ENCODE measurements at regions not wholly inside any gene's neighbourhood (a gene's known extent, or its start where the extent isn't known, plus 50 kb on each side); places are given as distances from the start of the nearest gene placed in this dataset.

- no peak overlapping the region for H3K4me3 ChIP-seq
- no peaks in the 10 kb centered on the region for H3K9me3 ChIP-seq (ENCODE audit: low read depth, low read length)
- no peak overlapping the region for H3K27ac ChIP-seq
- no peak overlapping the region for H3K9ac ChIP-seq (ENCODE audit: insufficient read length)
- no peaks in the 10 kb centered on the region for H3K36me3 ChIP-seq (ENCODE audit: insufficient read depth, low read length)
- no peak for DNase-seq (ENCODE audit: low read depth, low spot score)
- TF ChIP-seq EZH2 (IDR thresholded peaks at IDR 0.05) (no peak), POLR2AphosphoS5 (IDR thresholded peaks at IDR 0.05; ENCODE audit: borderline replicate concordance, low read depth, low read length) (no peak), FOXP2 (optimal IDR thresholded peaks at IDR 0.05; ENCODE audit: control extremely low read depth, extremely low read length, insufficient read depth) (no peak)
Observed at GRCh38 chr16:52631711-52632110, 84.8 kb upstream of the TOX3 start.

- H3K9ac ChIP-seq (ENCODE audit: insufficient read length) = no peak overlapping the region
- no peak for TF ChIP-seq EZH2 (IDR thresholded peaks at IDR 0.05)
- no peak for TF ChIP-seq POLR2AphosphoS5 (IDR thresholded peaks at IDR 0.05; ENCODE audit: borderline replicate concordance, low read depth, low read length)
- no peak for TF ChIP-seq FOXP2 (optimal IDR thresholded peaks at IDR 0.05; ENCODE audit: control extremely low read depth, extremely low read length, insufficient read depth)
- no peak overlapping the region for H3K4me3 ChIP-seq
- H3K27ac ChIP-seq = no peak overlapping the region
- DNase-seq (ENCODE audit: low read depth, low spot score) = no peak
- no peaks in the 10 kb centered on the region for H3K9me3 ChIP-seq (ENCODE audit: low read depth, low read length)
- no peaks in the 10 kb centered on the region for H3K36me3 ChIP-seq (ENCODE audit: insufficient read depth, low read length)
Observed at GRCh38 chr16:52630711-52631110, 83.8 kb upstream of the TOX3 start.

- H3K36me3 ChIP-seq (ENCODE audit: insufficient read depth, low read length) = no peaks in the 10 kb centered on the region
- no peak for TF ChIP-seq POLR2AphosphoS5 (IDR thresholded peaks at IDR 0.05; ENCODE audit: borderline replicate concordance, low read depth, low read length)
- TF ChIP-seq EZH2 (IDR thresholded peaks at IDR 0.05) = no peak
- TF ChIP-seq FOXP2 (optimal IDR thresholded peaks at IDR 0.05; ENCODE audit: control extremely low read depth, extremely low read length, insufficient read depth) = no peak
- no peak overlapping the region for H3K4me3 ChIP-seq
- H3K9me3 ChIP-seq (ENCODE audit: low read depth, low read length) = no peaks in the 10 kb centered on the region
- no peak overlapping the region for H3K27ac ChIP-seq
- H3K9ac ChIP-seq (ENCODE audit: insufficient read length) = no peak overlapping the region
- DNase-seq (ENCODE audit: low read depth, low spot score) = no peak
Observed at GRCh38 chr16:52629296-52629695, 82.4 kb upstream of the TOX3 start.

- H3K36me3 ChIP-seq (ENCODE audit: insufficient read depth, low read length) = no peaks in the 10 kb centered on the region
- H3K9me3 ChIP-seq (ENCODE audit: low read depth, low read length) = no peaks in the 10 kb centered on the region
- H3K9ac ChIP-seq (ENCODE audit: insufficient read length) = no peak overlapping the region
- H3K4me3 ChIP-seq = no peak overlapping the region
- no peak for DNase-seq (ENCODE audit: low read depth, low spot score)
- TF ChIP-seq FOXP2 (optimal IDR thresholded peaks at IDR 0.05; ENCODE audit: control extremely low read depth, extremely low read length, insufficient read depth) = no peak
- no peak for TF ChIP-seq POLR2AphosphoS5 (IDR thresholded peaks at IDR 0.05; ENCODE audit: borderline replicate concordance, low read depth, low read length)
- no peak for TF ChIP-seq EZH2 (IDR thresholded peaks at IDR 0.05)
- no peak overlapping the region for H3K27ac ChIP-seq
Observed at GRCh38 chr16:52624891-52625290, 77.9 kb upstream of the TOX3 start.

GRCh38 chr16:52621651-52622050 is 74.7 kb upstream of the TOX3 start:
- no peak overlapping the region for H3K27ac ChIP-seq
- H3K9me3 ChIP-seq (ENCODE audit: low read depth, low read length) = no peaks in the 10 kb centered on the region
- H3K36me3 ChIP-seq (ENCODE audit: insufficient read depth, low read length) = no peaks in the 10 kb centered on the region
- H3K9ac ChIP-seq (ENCODE audit: insufficient read length) = no peak overlapping the region
- no peak for DNase-seq (ENCODE audit: low read depth, low spot score)
- TF ChIP-seq EZH2 (IDR thresholded peaks at IDR 0.05) (no peak), POLR2AphosphoS5 (IDR thresholded peaks at IDR 0.05; ENCODE audit: borderline replicate concordance, low read depth, low read length) (no peak), FOXP2 (optimal IDR thresholded peaks at IDR 0.05; ENCODE audit: control extremely low read depth, extremely low read length, insufficient read depth) (no peak)
- no peak overlapping the region for H3K4me3 ChIP-seq

GRCh38 chr16:52618753-52619497 is 72.0 kb upstream of the TOX3 start:
- no peak overlapping the region for H3K27ac ChIP-seq
- no peaks in the 10 kb centered on the region for H3K36me3 ChIP-seq (ENCODE audit: insufficient read depth, low read length)
- H3K4me3 ChIP-seq = no peak overlapping the region
- no peak for DNase-seq (ENCODE audit: low read depth, low spot score)
- no peak overlapping the region for H3K9ac ChIP-seq (ENCODE audit: insufficient read length)
- no peaks in the 10 kb centered on the region for H3K9me3 ChIP-seq (ENCODE audit: low read depth, low read length)
- no peak for TF ChIP-seq FOXP2 (optimal IDR thresholded peaks at IDR 0.05; ENCODE audit: control extremely low read depth, extremely low read length, insufficient read depth)
- no peak for TF ChIP-seq POLR2AphosphoS5 (IDR thresholded peaks at IDR 0.05; ENCODE audit: borderline replicate concordance, low read depth, low read length)
- no peak for TF ChIP-seq EZH2 (IDR thresholded peaks at IDR 0.05)

- no peaks in the 10 kb centered on the region for H3K9me3 ChIP-seq (ENCODE audit: low read depth, low read length)
- no peaks in the 10 kb centered on the region for H3K36me3 ChIP-seq (ENCODE audit: insufficient read depth, low read length)
- no peak overlapping the region for H3K4me3 ChIP-seq
- no peak overlapping the region for H3K9ac ChIP-seq (ENCODE audit: insufficient read length)
- H3K27ac ChIP-seq = no peak overlapping the region
- no peak for TF ChIP-seq EZH2 (IDR thresholded peaks at IDR 0.05)
- no peak for TF ChIP-seq FOXP2 (optimal IDR thresholded peaks at IDR 0.05; ENCODE audit: control extremely low read depth, extremely low read length, insufficient read depth)
- TF ChIP-seq POLR2AphosphoS5 (IDR thresholded peaks at IDR 0.05; ENCODE audit: borderline replicate concordance, low read depth, low read length) = no peak
- DNase-seq (ENCODE audit: low read depth, low spot score) = no peak
Observed at GRCh38 chr16:52617591-52617990, 70.6 kb upstream of the TOX3 start.

DNA sequence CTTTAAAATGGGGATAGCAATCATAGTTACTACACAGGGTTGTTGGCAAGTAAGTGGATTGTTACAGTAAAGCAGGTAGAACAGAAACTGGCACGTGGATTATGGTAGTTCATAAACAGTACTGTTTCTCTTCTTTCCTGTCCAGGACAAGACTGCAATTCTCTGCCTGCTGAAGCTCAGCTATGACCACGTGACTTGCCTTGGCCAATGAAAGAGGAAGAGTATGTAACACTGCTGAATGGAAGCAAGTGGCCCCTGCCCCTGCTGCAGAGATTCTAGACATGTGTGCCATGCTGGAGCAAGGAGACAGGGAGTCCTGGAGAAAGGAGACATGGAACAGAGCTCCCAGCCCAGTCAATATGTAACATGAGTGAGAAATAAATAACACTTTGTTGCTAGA is 66.6 kb upstream of the TOX3 start:
- no peak overlapping the region for H3K27ac ChIP-seq
- H3K4me3 ChIP-seq = no peak overlapping the region
- H3K36me3 ChIP-seq (ENCODE audit: insufficient read depth, low read length) = no peaks in the 10 kb centered on the region
- TF ChIP-seq FOXP2 (optimal IDR thresholded peaks at IDR 0.05; ENCODE audit: control extremely low read depth, extremely low read length, insufficient read depth) = no peak
- TF ChIP-seq EZH2 (IDR thresholded peaks at IDR 0.05) = no peak
- no peak for TF ChIP-seq POLR2AphosphoS5 (IDR thresholded peaks at IDR 0.05; ENCODE audit: borderline replicate concordance, low read depth, low read length)
- H3K9ac ChIP-seq (ENCODE audit: insufficient read length) = no peak overlapping the region
- H3K9me3 ChIP-seq (ENCODE audit: low read depth, low read length) = no peaks in the 10 kb centered on the region
- no peak for DNase-seq (ENCODE audit: low read depth, low spot score)
